Ecto neural progenitor cell (in vitro differentiated cells): ENCODE measurements at regions not wholly inside any gene's neighbourhood (a gene's known extent, or its start where the extent isn't known, plus 50 kb on each side); places are given as distances from the start of the nearest gene placed in this dataset.

Experiments used
- DNase-seq: peaks from one replicate; pipeline ENCODE4 v3.0.0-alpha.2; 2018; ENCODE audit warnings: low spot score

- no peak for DNase-seq
These were observed 118.4 kb upstream of the IRX5 start for GRCh38 chr16:54812229-54812628.

DNA sequence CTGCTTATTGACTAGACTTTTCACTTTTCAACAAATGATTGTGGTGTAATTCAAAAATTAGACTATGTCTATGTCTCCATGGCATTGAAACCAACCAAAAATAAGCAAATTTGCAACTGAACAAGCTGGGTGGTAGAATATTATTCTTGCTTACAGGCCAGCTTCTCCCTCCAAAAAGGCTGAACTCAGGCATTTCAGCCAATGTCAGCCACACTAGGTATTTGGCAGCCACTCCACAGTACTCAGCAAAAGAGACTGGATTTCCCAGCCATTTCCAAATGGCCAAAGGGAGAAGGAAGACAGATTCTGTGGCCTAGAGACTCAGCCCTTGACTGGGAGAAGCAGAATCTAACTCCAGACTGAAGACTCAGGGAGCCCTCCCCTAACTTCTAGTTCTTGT, 121.8 kb upstream of the IRX5 start:
- DNase-seq: no peak

- DNase-seq: no peak
These were observed 123.7 kb upstream of the IRX5 start for GRCh38 chr16:54806881-54807360.

GRCh38 chr16:54806378-54806777, 124.3 kb upstream of the IRX5 start:
- no peak for DNase-seq

- DNase-seq: no peak
These were observed 125.0 kb upstream of the IRX5 start for GRCh38 chr16:54805648-54806047.

DNA sequence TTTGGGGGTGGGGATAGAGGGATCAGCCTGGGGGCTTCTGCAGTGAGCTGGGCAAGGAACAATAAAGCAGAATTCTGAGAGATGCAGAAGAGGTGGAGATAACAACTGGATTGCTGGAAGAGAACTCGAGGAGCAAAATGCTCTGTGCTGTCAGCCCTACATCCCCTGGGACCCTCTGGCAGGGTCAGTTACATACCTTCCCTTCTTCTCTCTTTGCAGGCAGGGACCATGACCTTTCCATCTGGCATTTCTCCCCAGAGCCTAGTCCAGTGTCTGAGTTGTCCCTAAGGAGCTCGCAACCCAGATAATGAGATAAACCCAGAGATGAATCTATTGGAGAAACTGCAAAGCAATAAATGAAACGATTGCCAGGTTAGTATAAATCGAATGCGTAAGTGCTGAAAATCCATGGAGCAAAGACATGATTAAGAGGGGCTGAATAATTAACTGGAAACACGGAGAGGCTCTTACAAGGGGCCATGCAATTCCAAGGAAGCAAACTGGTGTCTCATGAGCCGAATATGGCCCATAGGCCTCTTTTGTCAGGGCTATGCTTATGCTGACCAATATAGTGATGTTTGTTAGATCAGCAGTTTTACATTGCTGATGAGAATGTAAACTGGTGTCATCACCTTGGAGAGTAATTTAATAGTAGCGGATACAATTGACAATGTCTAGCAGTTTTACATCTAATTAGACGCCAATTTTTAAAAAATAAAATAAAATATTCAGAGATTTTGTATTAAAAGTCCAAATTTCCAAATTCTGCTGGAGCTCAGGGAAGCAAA, 129.4 kb upstream of the IRX5 start:
- no peak for DNase-seq

GRCh38 chr16:54798267-54798666, 132.4 kb upstream of the IRX5 start:
- no peak for DNase-seq

DNA sequence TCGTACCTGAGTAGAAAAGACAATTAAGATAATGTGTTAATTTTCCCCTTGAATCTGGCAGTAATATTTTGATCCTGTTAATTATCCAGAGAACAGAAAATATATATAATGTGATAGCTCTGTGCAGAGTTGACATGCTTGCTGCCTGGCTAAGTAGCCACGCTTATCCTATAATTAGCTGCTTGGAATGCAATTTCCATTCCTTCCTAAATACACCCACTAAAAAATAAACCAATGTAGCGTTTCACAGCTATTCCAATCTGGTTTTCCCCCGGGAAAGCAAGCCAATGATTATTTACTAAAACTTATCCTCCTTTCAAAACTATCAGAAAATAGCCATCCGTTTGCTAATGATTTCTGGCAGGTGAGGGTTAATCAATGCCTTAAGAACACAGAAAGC, 134.5 kb upstream of the IRX5 start:
- no peak for DNase-seq

- no peak for DNase-seq
These were observed 137.9 kb upstream of the IRX5 start for GRCh38 chr16:54792811-54793210.

DNA sequence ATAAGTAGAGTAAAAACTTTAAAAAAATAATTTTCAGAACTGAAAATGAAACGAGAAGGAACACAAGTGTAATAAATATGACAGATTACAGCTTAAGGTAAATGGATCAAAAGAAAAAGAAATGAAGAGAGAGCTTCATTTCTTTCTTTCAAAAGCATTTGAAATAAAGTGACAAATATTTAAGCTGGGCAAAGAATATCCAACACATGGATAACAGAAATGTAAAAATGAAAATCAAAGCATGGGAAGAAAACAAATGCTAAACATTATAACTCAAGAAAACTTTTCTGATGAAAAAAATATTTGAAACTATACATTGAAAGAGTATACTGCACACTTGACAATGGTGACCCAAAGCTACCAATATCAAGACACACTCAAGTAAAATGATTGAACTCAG, 143.6 kb upstream of the IRX5 start:
- no peak for DNase-seq

GRCh38 chr16:54783980-54784379, 146.7 kb upstream of the IRX5 start:
- no peak for DNase-seq

GRCh38 chr16:54783226-54783625, 147.4 kb upstream of the IRX5 start:
- DNase-seq: no peak

- no peak for DNase-seq
These were observed 150.4 kb upstream of the IRX5 start for GRCh38 chr16:54780266-54780665.

GRCh38 chr16:54779549-54779948, 151.1 kb upstream of the IRX5 start:
- no peak for DNase-seq

DNA sequence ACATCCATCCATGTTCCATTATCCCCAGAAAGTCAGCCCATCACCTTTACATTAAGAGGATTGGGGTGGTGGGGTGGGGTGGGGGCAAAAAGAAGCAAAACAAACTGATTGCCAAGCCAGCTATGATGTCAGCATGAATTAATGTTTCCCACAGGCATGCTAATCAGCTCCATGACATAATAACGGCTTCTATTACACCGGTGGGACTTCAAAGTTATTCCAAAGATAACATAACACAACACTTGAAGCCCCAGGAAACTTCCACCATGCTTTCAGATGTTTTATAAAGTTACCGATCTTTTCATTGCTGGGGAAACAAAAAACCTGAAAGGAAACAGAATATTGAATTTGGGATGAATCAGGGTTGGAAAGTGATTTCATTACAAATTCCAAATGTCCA, 155.9 kb upstream of the IRX5 start:
- no peak for DNase-seq

DNA sequence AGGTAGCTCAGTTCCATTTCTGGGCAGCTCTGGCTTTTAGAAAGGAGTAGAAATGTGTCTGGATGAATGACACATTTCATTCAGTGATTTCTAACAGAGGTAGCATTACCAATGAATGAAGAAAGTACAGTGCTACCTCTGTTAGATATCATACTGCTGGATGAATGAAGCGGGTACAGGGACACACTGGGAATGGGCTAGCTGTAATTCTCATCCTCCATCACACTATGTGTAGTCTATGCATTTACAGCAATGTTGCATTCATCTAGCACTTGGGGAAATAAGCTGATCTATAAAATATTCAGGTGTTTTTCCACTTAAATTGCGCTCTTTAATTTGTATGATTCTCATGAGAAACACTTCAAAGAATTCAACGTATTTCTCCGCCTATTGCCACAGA, 158.3 kb upstream of the IRX5 start:
- no peak for DNase-seq

DNA sequence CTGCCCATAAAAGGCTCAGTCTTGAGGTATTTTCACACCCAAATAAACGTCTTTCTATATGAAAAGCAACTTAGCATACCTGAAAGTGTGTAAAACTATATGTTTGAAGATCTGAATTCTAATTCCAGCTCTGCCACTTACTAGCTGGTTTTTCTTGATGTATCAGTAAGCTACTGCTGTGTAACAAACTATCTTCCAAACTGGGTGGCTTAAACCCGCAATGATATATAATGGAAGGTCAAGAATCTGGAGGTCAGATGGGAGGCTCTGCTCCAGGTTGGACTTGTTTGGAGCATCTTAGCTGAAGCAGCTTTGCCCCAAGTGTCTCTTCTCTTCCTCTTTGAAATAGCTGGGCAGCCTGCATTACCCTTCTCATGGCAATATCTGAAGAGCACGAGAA, 164.3 kb upstream of the IRX5 start:
- no peak for DNase-seq

DNA sequence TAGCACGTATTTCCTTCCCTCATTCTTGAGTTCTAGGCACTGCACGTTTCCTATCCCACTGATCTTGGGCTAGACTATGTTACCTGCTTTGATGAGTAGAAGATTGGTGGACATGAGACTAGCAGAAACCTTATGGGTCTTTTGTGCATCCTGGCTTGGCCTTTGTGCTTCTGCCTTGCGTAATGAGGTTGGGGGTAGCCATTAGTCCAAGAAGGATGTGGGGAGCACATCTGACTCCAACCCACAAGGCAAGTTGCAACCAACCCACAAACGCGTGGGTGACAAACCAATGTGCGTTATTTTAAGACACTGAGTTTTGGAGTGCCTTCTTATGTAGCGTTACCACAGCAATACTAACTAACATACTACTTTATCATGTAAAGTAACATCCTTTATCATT, 180.4 kb upstream of the IRX5 start:
- DNase-seq: no peak

DNA sequence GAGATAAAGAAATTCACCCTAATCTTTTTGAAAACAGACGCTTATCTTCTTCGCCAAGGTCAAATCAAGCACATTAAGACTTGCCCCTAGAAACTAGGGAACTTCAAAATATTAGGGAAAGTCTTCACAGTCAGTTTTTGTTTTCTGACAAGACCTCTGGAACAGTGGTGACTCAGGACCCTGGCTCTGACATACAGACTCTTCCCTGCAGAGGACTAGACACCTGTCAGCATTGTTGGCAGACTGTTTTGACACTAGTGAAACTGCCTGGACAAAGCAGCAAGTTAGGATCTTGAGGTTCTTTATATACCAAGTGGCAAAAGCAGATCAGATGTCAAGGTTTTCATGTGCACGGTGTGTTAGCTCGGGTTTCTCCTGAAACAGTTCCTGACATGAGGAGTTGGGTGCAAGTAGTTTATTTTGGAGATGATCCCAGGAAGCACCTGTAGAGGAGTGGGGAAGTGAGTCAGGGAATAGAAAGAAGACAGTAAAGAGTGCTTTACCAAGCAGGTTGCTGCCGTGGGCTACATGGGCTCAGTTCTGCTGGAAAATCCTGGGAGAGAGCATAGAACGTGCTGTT, 182.0 kb upstream of the IRX5 start:
- no peak for DNase-seq

DNA sequence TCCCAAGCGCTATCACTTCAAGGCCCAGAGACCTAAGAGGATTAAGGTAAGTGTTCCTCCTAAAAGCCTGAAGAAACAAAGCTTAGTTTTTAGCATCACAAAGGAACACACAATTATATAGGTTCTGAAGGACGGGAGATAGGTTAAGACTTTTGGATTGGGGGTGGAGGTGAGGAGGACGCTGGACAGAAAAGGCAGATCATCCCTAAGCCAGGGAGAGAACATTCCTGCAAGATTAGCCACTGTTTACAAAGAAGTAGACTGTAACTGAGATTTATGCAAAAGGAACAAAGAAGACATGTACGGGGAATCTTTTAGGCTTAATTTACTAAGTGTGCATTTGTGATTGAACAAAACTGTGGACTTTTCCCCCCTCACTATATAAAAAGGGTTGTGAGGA, 184.1 kb upstream of the IRX5 start:
- no peak for DNase-seq

- DNase-seq: no peak
These were observed 185.7 kb upstream of the IRX5 start for GRCh38 chr16:54744998-54745397.

GRCh38 chr16:54742436-54742835, 188.2 kb upstream of the IRX5 start:
- DNase-seq: no peak

GRCh38 chr16:54739381-54739780, 191.3 kb upstream of the IRX5 start:
- no peak for DNase-seq

DNA sequence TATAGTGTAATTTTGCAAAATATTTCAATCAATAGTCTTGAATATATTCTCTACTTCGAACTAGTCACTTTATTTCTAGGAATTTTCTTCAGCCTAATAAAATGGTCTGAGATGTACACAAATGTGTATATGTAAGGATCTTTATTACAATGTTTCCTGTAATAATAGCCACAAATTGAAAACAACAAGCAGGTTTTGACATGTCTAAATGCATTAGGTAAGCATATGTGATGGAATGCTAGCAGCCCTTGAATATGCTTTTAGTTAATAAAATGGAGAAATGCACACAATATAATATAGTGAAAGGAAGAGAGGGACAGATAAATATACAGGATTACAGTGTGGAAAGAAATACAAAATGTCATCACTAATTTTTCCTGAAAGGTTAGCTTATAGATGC, 196.5 kb upstream of the IRX5 start:
- no peak for DNase-seq
